ENCODE measurements at regions not wholly inside any gene's neighbourhood (a gene's known extent, or its start where the extent isn't known, plus 50 kb on each side); places are given as distances from the start of the nearest gene placed in this dataset.

- DNase-seq, result no peak
Observed at GRCh38 chr5:54740141-54740540, 222.6 kb downstream of the SNX18 start.

GRCh38 chr5:54739371-54739770 is 221.8 kb downstream of the SNX18 start:
- DNase-seq, result no peak

- no peak for DNase-seq
Observed at GRCh38 chr5:54738973-54739367, 221.4 kb downstream of the SNX18 start.

- peak; percentile 38 for DNase-seq
Observed at GRCh38 chr5:54738118-54738972, 220.8 kb downstream of the SNX18 start.

GRCh38 chr5:54736003-54736797 is 218.6 kb downstream of the SNX18 start:
- no peak for DNase-seq

GRCh38 chr5:54733101-54733500 is 215.5 kb downstream of the SNX18 start:
- DNase-seq, result no peak

- no peak for DNase-seq
Observed at GRCh38 chr5:54732108-54732507, 214.5 kb downstream of the SNX18 start.

- DNase-seq, result no peak
Observed at GRCh38 chr5:54728588-54728915, 211.0 kb downstream of the SNX18 start.

- DNase-seq, result no peak
Observed at GRCh38 chr5:54727874-54728587, 210.5 kb downstream of the SNX18 start.

- DNase-seq, result no peak
Observed at GRCh38 chr5:54725391-54726280, 208.1 kb downstream of the SNX18 start.

- no peak for DNase-seq
Observed at GRCh38 chr5:54722846-54723433, 205.4 kb downstream of the SNX18 start.

GRCh38 chr5:54721951-54722654 is 204.5 kb downstream of the SNX18 start:
- DNase-seq, result no peak

- no peak for DNase-seq
Observed at GRCh38 chr5:54721116-54721515, 203.6 kb downstream of the SNX18 start.

GRCh38 chr5:54720341-54720740 is 202.8 kb downstream of the SNX18 start:
- no peak for DNase-seq

GRCh38 chr5:54719384-54720283 is 202.1 kb downstream of the SNX18 start:
- DNase-seq, result no peak

GRCh38 chr5:54718656-54719055 is 201.1 kb downstream of the SNX18 start:
- no peak for DNase-seq

- no peak for DNase-seq
Observed at GRCh38 chr5:54717870-54718269, 200.3 kb downstream of the SNX18 start.

GRCh38 chr5:54717459-54717858 is 199.9 kb downstream of the SNX18 start:
- DNase-seq, result no peak

GRCh38 chr5:54713923-54714581 is 196.5 kb downstream of the SNX18 start:
- no peak for DNase-seq

GRCh38 chr5:54709096-54709495 is 191.5 kb downstream of the SNX18 start:
- DNase-seq, result no peak
